DOHH2 (cell line): ENCODE measurements at regions not wholly inside any gene's neighbourhood (a gene's known extent, or its start where the extent isn't known, plus 50 kb on each side); places are given as distances from the start of the nearest gene placed in this dataset.

Source experiments
- H3F3A ChIP-seq: fragments of 200-600 bp; sonication (generic), shearing (Covaris generic); 2 replicates; pipeline ENCODE4 v1.6.0; 2016; ENCODE audit warnings: antibody characterized with exemption, mild to moderate bottlenecking; ENCODE audit not compliant: control insufficient read depth, insufficient read depth
- H3K27ac ChIP-seq: fragments of 200-600 bp; sonication (generic); 2 replicates; pipeline ENCODE4 v1.5.1; 2014; ENCODE audit warnings: low read depth, mild to moderate bottlenecking, low read length, moderate library complexity
- H3K27me3 ChIP-seq: fragments of 200-600 bp; sonication (generic); 2 replicates; pipeline ENCODE4 v1.6.1; 2014; ENCODE audit warnings: mild to moderate bottlenecking, low read length, mixed read lengths; ENCODE audit not compliant: control insufficient read depth
- H3K36me3 ChIP-seq: fragments of 200-600 bp; sonication (generic); 2 replicates; pipeline ENCODE4 v1.6.1; 2014; ENCODE audit warnings: mild to moderate bottlenecking, low read length, moderate library complexity, mixed read lengths; ENCODE audit not compliant: control insufficient read depth
- H3K4me1 ChIP-seq: fragments of 200-600 bp; sonication (generic); 2 replicates; pipeline ENCODE4 v1.6.1; 2014; ENCODE audit warnings: mild to moderate bottlenecking, low read length, mixed read lengths; ENCODE audit not compliant: control insufficient read depth
- H3K4me2 ChIP-seq: fragments of 200-600 bp; sonication (generic); 2 replicates; pipeline ENCODE4 v1.6.0; 2014; ENCODE audit warnings: mild to moderate bottlenecking, low read length, moderate library complexity
- H3K4me3 ChIP-seq: fragments of 200-600 bp; sonication (generic); 2 replicates; pipeline ENCODE4 v1.5.1; 2014; ENCODE audit warnings: mild to moderate bottlenecking, low read length, mixed read lengths
- H3K79me2 ChIP-seq: fragments of 200-600 bp; sonication (generic); 2 replicates; pipeline ENCODE4 v1.6.1; 2014; ENCODE audit warnings: mild to moderate bottlenecking, low read length, mixed read lengths; ENCODE audit not compliant: control insufficient read depth
- H3K9me2 ChIP-seq: fragments of 200-600 bp; sonication (generic); replicated peaks from 2 replicates; pipeline ENCODE4 v1.6.1; 2014; ENCODE audit warnings: mild to moderate bottlenecking, low read length, mixed read lengths; ENCODE audit not compliant: control insufficient read depth
- H3K9me3 ChIP-seq: fragments of 200-600 bp; sonication (generic); 2 replicates; pipeline ENCODE4 v1.6.1; 2014; ENCODE audit warnings: antibody characterized with exemption, low read length, mixed read lengths; ENCODE audit not compliant: control insufficient read depth, insufficient read depth
- H4K20me1 ChIP-seq: fragments of 200-600 bp; sonication (generic); 2 replicates; pipeline ENCODE4 v1.6.0; 2014; ENCODE audit warnings: low read depth, mild to moderate bottlenecking, antibody characterized with exemption, low read length, moderate library complexity; ENCODE audit not compliant: control insufficient read depth, insufficient read depth
- EZH2phosphoT487 ChIP-seq: fragments of 200-600 bp; sonication (generic); IDR thresholded peaks from 2 replicates; pipeline ENCODE4 v1.6.1; 2017; ENCODE audit warnings: borderline replicate concordance, mild to moderate bottlenecking, antibody characterized with exemption, low read length, moderate library complexity, mixed read lengths
- TF ChIP-seq, protein P1 (sequence below): fragments of 200-600 bp; sonication (generic); IDR thresholded peaks from one replicate; pipeline ENCODE4 v1.5.1; 2014; ENCODE audit warnings: antibody characterized with exemption, mild to moderate bottlenecking, low read depth, low read length; ENCODE audit not compliant: poor library complexity, severe bottlenecking

DNA sequence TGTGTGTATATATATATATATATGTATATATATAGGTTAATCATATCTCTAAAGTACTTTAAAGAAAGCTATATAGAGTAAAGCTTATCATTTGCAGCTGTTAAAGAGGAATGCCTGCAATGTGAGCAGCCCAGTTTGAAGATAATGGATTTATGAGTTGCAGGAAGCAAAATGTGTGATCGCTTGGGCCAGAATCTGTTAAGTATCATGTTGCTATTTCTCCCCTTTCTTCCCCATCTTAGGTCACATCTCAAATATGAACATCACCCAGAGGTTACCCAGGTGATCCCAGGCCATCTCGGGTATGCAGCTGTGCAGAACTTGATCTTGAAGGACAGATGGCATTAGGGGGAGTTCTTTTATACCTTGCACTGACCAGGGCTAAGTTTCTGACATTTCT, 316.5 kb downstream of the MTX2 start:
- no peaks in the 10 kb centered on the region for H3F3A ChIP-seq
- no peak overlapping the region for H3K27ac ChIP-seq
- no peaks in the 10 kb centered on the region for H3K9me3 ChIP-seq
- H3K9me2 ChIP-seq: no peaks in the 10 kb centered on the region
- H3K79me2 ChIP-seq: no peaks in the 10 kb centered on the region
- H3K4me3 ChIP-seq: no peak overlapping the region
- TF ChIP-seq, protein P1, sequence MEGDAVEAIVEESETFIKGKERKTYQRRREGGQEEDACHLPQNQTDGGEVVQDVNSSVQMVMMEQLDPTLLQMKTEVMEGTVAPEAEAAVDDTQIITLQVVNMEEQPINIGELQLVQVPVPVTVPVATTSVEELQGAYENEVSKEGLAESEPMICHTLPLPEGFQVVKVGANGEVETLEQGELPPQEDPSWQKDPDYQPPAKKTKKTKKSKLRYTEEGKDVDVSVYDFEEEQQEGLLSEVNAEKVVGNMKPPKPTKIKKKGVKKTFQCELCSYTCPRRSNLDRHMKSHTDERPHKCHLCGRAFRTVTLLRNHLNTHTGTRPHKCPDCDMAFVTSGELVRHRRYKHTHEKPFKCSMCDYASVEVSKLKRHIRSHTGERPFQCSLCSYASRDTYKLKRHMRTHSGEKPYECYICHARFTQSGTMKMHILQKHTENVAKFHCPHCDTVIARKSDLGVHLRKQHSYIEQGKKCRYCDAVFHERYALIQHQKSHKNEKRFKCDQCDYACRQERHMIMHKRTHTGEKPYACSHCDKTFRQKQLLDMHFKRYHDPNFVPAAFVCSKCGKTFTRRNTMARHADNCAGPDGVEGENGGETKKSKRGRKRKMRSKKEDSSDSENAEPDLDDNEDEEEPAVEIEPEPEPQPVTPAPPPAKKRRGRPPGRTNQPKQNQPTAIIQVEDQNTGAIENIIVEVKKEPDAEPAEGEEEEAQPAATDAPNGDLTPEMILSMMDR: no peak
- TF ChIP-seq EZH2phosphoT487: no peak
- H3K4me2 ChIP-seq: no peak overlapping the region
- no peaks in the 10 kb centered on the region for H4K20me1 ChIP-seq
- peaks cover 8% of the 10 kb centered on the region; the same call in 1 of the 2 replicates for H3K27me3 ChIP-seq
- H3K36me3 ChIP-seq: no peaks in the 10 kb centered on the region
- H3K4me1 ChIP-seq: no peaks in the 10 kb centered on the region

GRCh38 chr2:176589287-176589686, 320.0 kb downstream of the MTX2 start:
- TF ChIP-seq, protein P1: no peak
- TF ChIP-seq EZH2phosphoT487: no peak
- no peaks in the 10 kb centered on the region for H3K79me2 ChIP-seq
- H3K9me3 ChIP-seq: no peaks in the 10 kb centered on the region
- no peak overlapping the region for H3K27ac ChIP-seq
- H4K20me1 ChIP-seq: no peaks in the 10 kb centered on the region
- H3F3A ChIP-seq: no peaks in the 10 kb centered on the region
- no peak overlapping the region for H3K4me3 ChIP-seq
- no peaks in the 10 kb centered on the region for H3K4me1 ChIP-seq
- no peaks in the 10 kb centered on the region for H3K36me3 ChIP-seq
- no peaks in the 10 kb centered on the region for H3K9me2 ChIP-seq
- peaks cover 3% of the 10 kb centered on the region; the same call in 1 of the 2 replicates for H3K27me3 ChIP-seq
- H3K4me2 ChIP-seq: no peak overlapping the region

DNA sequence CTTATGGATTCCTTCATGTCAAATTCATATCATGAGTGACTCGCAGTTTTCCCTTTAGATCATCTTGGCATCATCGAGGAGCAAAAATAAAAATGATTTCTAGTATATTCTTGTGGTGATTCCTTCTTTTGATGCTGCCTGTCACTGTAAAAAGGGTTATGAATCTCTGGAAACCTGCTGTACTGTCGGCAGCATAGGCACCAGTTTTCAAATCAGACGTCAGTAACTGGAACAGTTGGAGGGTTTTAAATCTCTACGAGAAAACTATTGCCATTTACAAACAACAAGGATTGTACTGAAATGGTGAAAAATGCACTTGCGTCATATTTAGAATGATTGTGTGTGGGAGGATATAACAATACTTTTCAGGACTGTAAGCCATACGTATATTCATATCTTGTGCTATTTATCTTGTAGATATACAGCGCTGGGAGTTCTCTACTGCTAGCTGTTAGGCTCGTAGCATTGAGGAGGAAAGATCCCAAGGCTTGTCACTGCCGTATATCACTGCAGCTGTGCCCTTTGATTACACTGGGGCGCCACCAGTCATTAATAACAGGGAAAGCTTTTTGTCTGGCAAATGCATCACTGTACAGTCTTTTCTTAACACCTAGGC, 320.7 kb downstream of the MTX2 start:
- Histone ChIP-seq H3K79me2 (no peaks in the 10 kb centered on the region), H3K27me3 (no peaks in the 10 kb centered on the region), H3K27ac (no peak overlapping the region), H4K20me1 (no peaks in the 10 kb centered on the region), H3K4me2 (no peak overlapping the region), H3K4me3 (no peak overlapping the region), H3F3A (no peaks in the 10 kb centered on the region), H3K4me1 (no peaks in the 10 kb centered on the region), H3K36me3 (no peaks in the 10 kb centered on the region), H3K9me3 (no peaks in the 10 kb centered on the region), H3K9me2 (no peaks in the 10 kb centered on the region)
- TF ChIP-seq, protein P1: no peak
- TF ChIP-seq EZH2phosphoT487: no peak
